Lower lobe of right lung (tissue), 2 donors: ENCODE measurements at regions not wholly inside any gene's neighbourhood (a gene's known extent, or its start where the extent isn't known, plus 50 kb on each side); places are given as distances from the start of the nearest gene placed in this dataset.

Experiments
- ATAC-seq, 2 donors: fragments of 200-7000 bp; cut with Tn5 transposase; one replicate each; pipeline ENCODE4 v1.9.1; 2020 to 2022; ENCODE audit warnings: mild to moderate bottlenecking in 2 of 2, moderate library complexity in 2 of 2
- DNase-seq: peaks from one replicate; pipeline ENCODE4 v3.0.0-alpha.2; 2020
- H3K27ac ChIP-seq: fragments of 200-600 bp; one replicate; pipeline ENCODE4 v1.8.0; 2022
- H3K27me3 ChIP-seq: fragments of 200-600 bp; one replicate; pipeline ENCODE4 v1.8.0; 2022; ENCODE audit warnings: low read depth
- H3K36me3 ChIP-seq: fragments of 200-600 bp; one replicate; pipeline ENCODE4 v1.8.0; 2022; ENCODE audit warnings: mild to moderate bottlenecking
- H3K4me1 ChIP-seq: fragments of 200-600 bp; one replicate; pipeline ENCODE4 v1.8.0; 2022
- H3K4me3 ChIP-seq: fragments of 200-600 bp; one replicate; pipeline ENCODE4 v1.8.0; 2022; ENCODE audit warnings: mild to moderate bottlenecking
- H3K9me3 ChIP-seq: fragments of 200-600 bp; one replicate; pipeline ENCODE4 v1.8.0; 2022
- CTCF ChIP-seq: fragments of 200-600 bp; IDR thresholded peaks from one replicate; pipeline ENCODE4 v1.8.0; 2022; ENCODE audit warnings: antibody characterized with exemption, mild to moderate bottlenecking
- intact Hi-C: fragments of 100-400 bp; cut with DNase I; formaldehyde crosslinking; loops from one replicate; pipeline ENCODE4 v1.11.0; 2022
- donor health status: DM: no; HTN: yes; CAD: no; lungs with severe emphysema.

GRCh38 chr10:71157435-71157834 is 54.9 kb upstream of the UNC5B start:
- intact Hi-C loops: no loop called here
- ATAC-seq (no peak), DNase-seq (no peak)
- no peak for TF ChIP-seq CTCF
- Histone ChIP-seq H3K27me3 (no peaks in the 10 kb centered on the region), H3K27ac (no peak overlapping the region), H3K4me1 (no peaks in the 10 kb centered on the region), H3K4me3 (no peak overlapping the region), H3K36me3 (no peaks in the 10 kb centered on the region), H3K9me3 (no peaks in the 10 kb centered on the region)

GRCh38 chr10:71158251-71158650 is 54.1 kb upstream of the UNC5B start:
- H3K27ac ChIP-seq: no peak overlapping the region
- intact Hi-C loops: no loop called here
- H3K27me3 ChIP-seq: no peaks in the 10 kb centered on the region
- H3K9me3 ChIP-seq: no peaks in the 10 kb centered on the region
- no peak for TF ChIP-seq CTCF
- H3K4me1 ChIP-seq: no peaks in the 10 kb centered on the region
- H3K4me3 ChIP-seq: no peak overlapping the region
- no peaks in the 10 kb centered on the region for H3K36me3 ChIP-seq
- no peak for ATAC-seq
- DNase-seq: no peak

GRCh38 chr10:71158902-71159301 is 53.5 kb upstream of the UNC5B start:
- H3K27ac ChIP-seq: no peak overlapping the region
- no peaks in the 10 kb centered on the region for H3K27me3 ChIP-seq
- no peaks in the 10 kb centered on the region for H3K36me3 ChIP-seq
- intact Hi-C loops: no loop called here
- H3K4me1 ChIP-seq: no peaks in the 10 kb centered on the region
- no peak for ATAC-seq
- H3K9me3 ChIP-seq: no peaks in the 10 kb centered on the region
- no peak overlapping the region for H3K4me3 ChIP-seq
- no peak for DNase-seq
- no peak for TF ChIP-seq CTCF

- no peaks in the 10 kb centered on the region for H3K36me3 ChIP-seq
- no peak overlapping the region for H3K4me3 ChIP-seq
- no peaks in the 10 kb centered on the region for H3K27me3 ChIP-seq
- intact Hi-C loops: no loop called here
- no peak for DNase-seq
- ATAC-seq: no peak
- no peak overlapping the region for H3K27ac ChIP-seq
- TF ChIP-seq CTCF: no peak
- H3K4me1 ChIP-seq: no peaks in the 10 kb centered on the region
- H3K9me3 ChIP-seq: no peaks in the 10 kb centered on the region
These were observed 52.5 kb upstream of the UNC5B start for GRCh38 chr10:71159892-71160291.

- Histone ChIP-seq H3K9me3 (no peaks in the 10 kb centered on the region), H3K27me3 (no peaks in the 10 kb centered on the region), H3K27ac (no peak overlapping the region), H3K4me1 (no peaks in the 10 kb centered on the region), H3K36me3 (no peaks in the 10 kb centered on the region), H3K4me3 (no peak overlapping the region)
- ATAC-seq: no peak
- intact Hi-C loops: no loop called here
- no peak for DNase-seq
- no peak for TF ChIP-seq CTCF
These were observed 50.9 kb upstream of the UNC5B start for GRCh38 chr10:71161425-71161824.
